ENCODE measurements at regions not wholly inside any gene's neighbourhood (a gene's known extent, or its start where the extent isn't known, plus 50 kb on each side); places are given as distances from the start of the nearest gene placed in this dataset.

DNA sequence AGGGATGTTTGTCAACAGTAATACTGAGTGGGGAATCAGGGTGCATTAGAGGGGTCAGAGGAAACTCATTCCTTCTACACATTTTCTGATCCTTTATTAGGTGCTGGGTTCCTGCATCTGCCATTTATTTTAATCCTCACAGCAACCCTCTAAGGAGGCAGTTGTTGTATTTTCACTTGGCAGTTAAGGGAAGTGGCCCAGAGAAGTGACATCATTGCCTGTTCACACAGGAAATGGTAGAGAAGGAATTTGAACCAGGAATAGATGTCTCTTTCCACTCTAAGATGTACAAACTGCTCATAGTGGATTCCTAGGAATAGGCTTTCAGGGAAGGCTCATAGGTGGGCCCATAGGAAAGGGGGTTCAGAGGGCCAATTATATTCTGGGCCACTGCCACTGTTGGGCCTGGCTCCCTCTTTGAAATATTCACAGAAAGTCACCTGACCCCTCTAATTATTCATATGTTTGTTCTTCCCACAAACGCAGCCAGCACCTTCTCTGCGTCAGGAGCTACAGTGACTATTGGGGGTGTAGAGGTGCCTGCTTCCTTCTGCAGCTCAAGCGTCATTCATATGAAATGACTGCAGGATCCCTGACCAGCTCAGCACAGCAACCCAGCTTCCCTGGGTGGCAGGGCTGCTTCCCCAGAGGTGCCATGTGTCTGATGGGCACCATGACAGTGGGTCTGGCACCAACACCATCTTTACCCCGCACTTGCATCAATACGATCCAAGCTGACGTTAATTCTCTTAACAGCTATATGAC is 163.9 kb upstream of the SMAD3 start:
- Histone ChIP-seq H3K9ac (ENCODE audit: extremely low read depth, low read length, poor library complexity, severe bottlenecking) (no peak overlapping the region), H3K4me1 (ENCODE audit: control insufficient read depth, insufficient read depth, low read length) (no peaks in the 10 kb centered on the region), H3K9me3 (ENCODE audit: control insufficient read depth, low read length) (no peaks in the 10 kb centered on the region), H3K27ac (ENCODE audit: low read depth, low read length) (no peak overlapping the region), H3K4me3 (ENCODE audit: low read length) (no peak overlapping the region), H3K36me3 (ENCODE audit: control insufficient read depth, insufficient read depth, low read length) (no peaks in the 10 kb centered on the region), H3K27me3 (ENCODE audit: control insufficient read depth, insufficient read depth, low read length, poor library complexity, severe bottlenecking) (no peaks in the 10 kb centered on the region)
- Mint-ChIP-seq H3K27me3 (ENCODE audit: insufficient read depth) (peaks cover 2% of the 10 kb centered on the region), H3K9me3 (no peaks in the 10 kb centered on the region), H3K27ac (no peak overlapping the region), H3K4me1 (peaks cover 19% of the 10 kb centered on the region), H3K4me3 (no peak overlapping the region), H3K36me3 (ENCODE audit: low read depth) (no peaks in the 10 kb centered on the region)
- WGBS, 2 experiments (ENCODE audit: insufficient coverage in 1 of 2, insufficient read length in 1 of 2): 93 to 94% methylated on average over 3 to 6 of the region's 6 CpGs
- TF ChIP-seq, protein P1, sequence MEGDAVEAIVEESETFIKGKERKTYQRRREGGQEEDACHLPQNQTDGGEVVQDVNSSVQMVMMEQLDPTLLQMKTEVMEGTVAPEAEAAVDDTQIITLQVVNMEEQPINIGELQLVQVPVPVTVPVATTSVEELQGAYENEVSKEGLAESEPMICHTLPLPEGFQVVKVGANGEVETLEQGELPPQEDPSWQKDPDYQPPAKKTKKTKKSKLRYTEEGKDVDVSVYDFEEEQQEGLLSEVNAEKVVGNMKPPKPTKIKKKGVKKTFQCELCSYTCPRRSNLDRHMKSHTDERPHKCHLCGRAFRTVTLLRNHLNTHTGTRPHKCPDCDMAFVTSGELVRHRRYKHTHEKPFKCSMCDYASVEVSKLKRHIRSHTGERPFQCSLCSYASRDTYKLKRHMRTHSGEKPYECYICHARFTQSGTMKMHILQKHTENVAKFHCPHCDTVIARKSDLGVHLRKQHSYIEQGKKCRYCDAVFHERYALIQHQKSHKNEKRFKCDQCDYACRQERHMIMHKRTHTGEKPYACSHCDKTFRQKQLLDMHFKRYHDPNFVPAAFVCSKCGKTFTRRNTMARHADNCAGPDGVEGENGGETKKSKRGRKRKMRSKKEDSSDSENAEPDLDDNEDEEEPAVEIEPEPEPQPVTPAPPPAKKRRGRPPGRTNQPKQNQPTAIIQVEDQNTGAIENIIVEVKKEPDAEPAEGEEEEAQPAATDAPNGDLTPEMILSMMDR (conservative IDR thresholded peaks at IDR 0.05): no peak
- peak; percentile 38 for DNase-seq

DNA sequence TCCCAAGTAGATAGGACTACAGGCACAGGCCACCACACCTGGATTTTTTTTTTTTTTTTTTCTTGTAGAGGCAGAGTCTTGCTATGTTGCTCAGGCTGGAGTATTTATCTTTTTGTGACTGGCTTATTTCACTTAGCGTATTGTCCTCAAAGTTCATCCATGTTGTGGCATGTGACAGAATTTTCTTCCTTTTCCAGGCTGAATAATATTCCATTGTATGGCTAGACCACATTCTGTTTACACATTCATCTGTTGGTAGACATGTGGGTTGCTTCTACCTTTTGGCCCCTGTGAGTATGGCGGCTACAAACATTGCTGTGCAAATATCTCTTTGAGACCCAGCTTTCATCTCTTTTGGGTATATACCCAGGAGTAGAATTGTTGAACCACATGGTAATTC is 160.2 kb upstream of the SMAD3 start:
- H3K4me1 ChIP-seq (ENCODE audit: control insufficient read depth, insufficient read depth, low read length): no peaks in the 10 kb centered on the region
- no peak overlapping the region for H3K27ac Mint-ChIP-seq
- H3K27me3 ChIP-seq (ENCODE audit: control insufficient read depth, insufficient read depth, low read length, poor library complexity, severe bottlenecking): no peaks in the 10 kb centered on the region
- WGBS, 2 experiments (ENCODE audit: insufficient coverage in 1 of 2, insufficient read length in 1 of 2): 81 to 100% methylated on average over 2 of the region's 2 CpGs
- DNase-seq: no peak
- no peak overlapping the region for H3K4me3 Mint-ChIP-seq
- TF ChIP-seq, protein P1 (conservative IDR thresholded peaks at IDR 0.05): no peak
- H3K9me3 Mint-ChIP-seq: no peaks in the 10 kb centered on the region
- H3K9ac ChIP-seq (ENCODE audit: extremely low read depth, low read length, poor library complexity, severe bottlenecking): no peak overlapping the region
- no peaks in the 10 kb centered on the region for H3K36me3 ChIP-seq (ENCODE audit: control insufficient read depth, insufficient read depth, low read length)
- no peaks in the 10 kb centered on the region for H3K9me3 ChIP-seq (ENCODE audit: control insufficient read depth, low read length)
- no peaks in the 10 kb centered on the region for H3K36me3 Mint-ChIP-seq (ENCODE audit: low read depth)
- no peak overlapping the region for H3K4me3 ChIP-seq (ENCODE audit: low read length)
- H3K27ac ChIP-seq (ENCODE audit: low read depth, low read length): no peak overlapping the region
- H3K27me3 Mint-ChIP-seq (ENCODE audit: insufficient read depth): peaks cover 2% of the 10 kb centered on the region
- peaks cover 11% of the 10 kb centered on the region for H3K4me1 Mint-ChIP-seq

DNA sequence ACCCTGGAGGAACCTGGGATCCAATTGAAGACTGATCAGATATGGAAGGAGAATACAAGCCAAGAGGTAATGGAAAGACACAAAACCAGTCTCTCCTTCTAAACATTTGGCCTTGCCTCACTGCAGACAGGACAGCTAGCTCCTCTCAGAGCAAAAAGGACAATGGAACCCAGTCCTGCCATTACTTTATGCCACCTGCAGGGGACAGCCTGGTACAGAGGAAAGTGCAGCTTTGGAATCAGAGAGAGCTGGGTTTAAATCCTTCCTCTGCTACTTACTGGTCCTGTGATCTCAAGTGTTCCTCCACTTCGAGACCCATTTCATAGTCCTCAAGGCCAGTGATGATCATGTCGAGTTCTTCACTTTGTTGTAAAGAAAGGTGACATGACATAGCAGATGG is 159.4 kb upstream of the SMAD3 start:
- WGBS, 2 experiments (ENCODE audit: insufficient coverage in 1 of 2, insufficient read length in 1 of 2): 95 to 100% methylated on average over 2 of the region's 2 CpGs
- H3K9me3 Mint-ChIP-seq: no peaks in the 10 kb centered on the region
- peaks cover 11% of the 10 kb centered on the region for H3K4me1 Mint-ChIP-seq
- Histone ChIP-seq H3K4me1 (ENCODE audit: control insufficient read depth, insufficient read depth, low read length) (no peaks in the 10 kb centered on the region), H3K4me3 (ENCODE audit: low read length) (no peak overlapping the region), H3K36me3 (ENCODE audit: control insufficient read depth, insufficient read depth, low read length) (no peaks in the 10 kb centered on the region), H3K9ac (ENCODE audit: extremely low read depth, low read length, poor library complexity, severe bottlenecking) (no peak overlapping the region), H3K27ac (ENCODE audit: low read depth, low read length) (no peak overlapping the region), H3K9me3 (ENCODE audit: control insufficient read depth, low read length) (no peaks in the 10 kb centered on the region), H3K27me3 (ENCODE audit: control insufficient read depth, insufficient read depth, low read length, poor library complexity, severe bottlenecking) (no peaks in the 10 kb centered on the region)
- no peak overlapping the region for H3K4me3 Mint-ChIP-seq
- peak; percentile 58 for DNase-seq
- peaks cover 2% of the 10 kb centered on the region for H3K27me3 Mint-ChIP-seq (ENCODE audit: insufficient read depth)
- no peaks in the 10 kb centered on the region for H3K36me3 Mint-ChIP-seq (ENCODE audit: low read depth)
- TF ChIP-seq, protein P1 (conservative IDR thresholded peaks at IDR 0.05): peak; percentile 71
- H3K27ac Mint-ChIP-seq: no peak overlapping the region
